Body of pancreas (tissue), 4 donors: ENCODE measurements at regions not wholly inside any gene's neighbourhood (a gene's known extent, or its start where the extent isn't known, plus 50 kb on each side); places are given as distances from the start of the nearest gene placed in this dataset.

ENCODE experiments used
- ATAC-seq: fragments of 150-250 bp; one replicate; pipeline ENCODE4 v1.9.1; 2016
- DNase-seq, 4 donors: peaks; one replicate each; pipeline ENCODE4 v3.0.0-alpha.2; 2019
- H3K27ac ChIP-seq, 4 donors: fragments of 200-600 bp; sonication (generic); 1 replicate in 3 of 4; 2 replicates in 1 of 4; pipeline versions ENCODE4 v1.5.1 to v1.6.1; 2016 to 2019; ENCODE audit warnings: mild to moderate bottlenecking in 1 of 4, mixed read lengths in 1 of 4, moderate library complexity in 1 of 4
- H3K27me3 ChIP-seq, 2 donors: fragments of 200-600 bp; sonication (generic); one replicate each; pipeline ENCODE4 v1.6.0; 2016; ENCODE audit warnings: mild to moderate bottlenecking in 1 of 2
- H3K36me3 ChIP-seq, 2 donors: fragments of 200-600 bp; sonication (generic); replicated peaks in 1 of 2; 2 replicates each; pipeline ENCODE4 v1.5.1; 2016; ENCODE audit warnings: low read depth in 2 of 2; ENCODE audit not compliant: insufficient read depth in 1 of 2
- H3K4me1 ChIP-seq: fragments of 200-600 bp; sonication (generic); one replicate; pipeline ENCODE4 v1.6.0; 2016
- H3K4me3 ChIP-seq, 2 donors: fragments of 200-600 bp; sonication (generic); 1 replicate in 1 of 2; 2 replicates in 1 of 2; pipeline ENCODE4 v1.5.1; 2016 to 2019
- H3K9me3 ChIP-seq, 3 donors: fragments of 200-600 bp; sonication (generic); 1 replicate in 2 of 3; 2 replicates in 1 of 3; pipeline ENCODE4 v1.5.1; 2016
- POLR2A ChIP-seq, 3 donors: fragments of 450-650 bp; IDR thresholded peaks; one replicate each; pipeline ENCODE4 v1.6.1; 2016; ENCODE audit warnings: antibody characterized with exemption in 3 of 3, mild to moderate bottlenecking in 2 of 3
- WGBS, 2 donors: methylation state at CpG; one replicate each; pipeline ENCODE4 v1.1.5; 2017; 5-methylcytosine and 5-hydroxymethylcytosine counted together
- intact Hi-C: fragments of 100-400 bp; cut with DNase I; formaldehyde crosslinking; loops from one replicate; pipeline ENCODE4 v1.15.1; 2023
- TF ChIP-seq, protein P1 (sequence below), 7 experiments: fragments of 450-650 bp in 4 of 7; fragments of 200-600 bp in 3 of 7; sonication (generic) in 3 of 7; IDR thresholded peaks; one replicate each; pipeline ENCODE4 v1.5.1; 2016 to 2019; ENCODE audit warnings: antibody characterized with exemption in 7 of 7

DNA sequence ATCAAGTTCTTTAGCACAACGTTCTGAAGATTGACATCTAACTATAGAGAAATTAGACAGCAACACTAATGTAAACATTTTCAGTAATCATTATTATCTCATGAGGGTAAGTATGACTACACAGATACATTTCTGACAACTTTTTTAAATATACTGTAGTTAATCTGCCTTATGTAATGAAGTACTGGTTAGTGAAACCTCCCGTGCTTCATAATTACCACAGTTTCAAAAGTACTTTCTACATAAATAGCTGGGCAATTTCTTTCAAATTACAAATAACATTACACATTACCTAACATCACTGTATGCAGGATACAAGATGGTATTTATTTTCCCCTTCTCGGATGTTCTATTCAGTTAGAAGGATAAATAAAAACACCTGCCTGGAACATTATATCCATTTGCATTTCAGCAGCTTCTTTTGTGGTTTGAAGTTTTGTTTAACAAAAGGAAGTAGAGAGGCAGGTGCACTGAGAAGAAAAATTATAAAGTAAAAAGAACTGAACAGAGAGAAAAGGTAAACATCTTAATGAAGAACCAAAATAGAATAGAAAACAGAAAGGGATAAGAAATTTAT lies 1241.5 kb upstream of the GBE1 start:
- Histone ChIP-seq H3K9me3 (no peaks in the 10 kb centered on the region), H3K4me3 (no peak overlapping the region), H3K27ac (no peak overlapping the region), H3K36me3 (no peaks in the 10 kb centered on the region), H3K4me1 (no peaks in the 10 kb centered on the region), H3K27me3 (no peaks in the 10 kb centered on the region)
- intact Hi-C loops, result no loop called here
- no peak for TF ChIP-seq POLR2A (IDR thresholded peaks at IDR 0.05)
- TF ChIP-seq, protein P1, sequence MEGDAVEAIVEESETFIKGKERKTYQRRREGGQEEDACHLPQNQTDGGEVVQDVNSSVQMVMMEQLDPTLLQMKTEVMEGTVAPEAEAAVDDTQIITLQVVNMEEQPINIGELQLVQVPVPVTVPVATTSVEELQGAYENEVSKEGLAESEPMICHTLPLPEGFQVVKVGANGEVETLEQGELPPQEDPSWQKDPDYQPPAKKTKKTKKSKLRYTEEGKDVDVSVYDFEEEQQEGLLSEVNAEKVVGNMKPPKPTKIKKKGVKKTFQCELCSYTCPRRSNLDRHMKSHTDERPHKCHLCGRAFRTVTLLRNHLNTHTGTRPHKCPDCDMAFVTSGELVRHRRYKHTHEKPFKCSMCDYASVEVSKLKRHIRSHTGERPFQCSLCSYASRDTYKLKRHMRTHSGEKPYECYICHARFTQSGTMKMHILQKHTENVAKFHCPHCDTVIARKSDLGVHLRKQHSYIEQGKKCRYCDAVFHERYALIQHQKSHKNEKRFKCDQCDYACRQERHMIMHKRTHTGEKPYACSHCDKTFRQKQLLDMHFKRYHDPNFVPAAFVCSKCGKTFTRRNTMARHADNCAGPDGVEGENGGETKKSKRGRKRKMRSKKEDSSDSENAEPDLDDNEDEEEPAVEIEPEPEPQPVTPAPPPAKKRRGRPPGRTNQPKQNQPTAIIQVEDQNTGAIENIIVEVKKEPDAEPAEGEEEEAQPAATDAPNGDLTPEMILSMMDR (IDR thresholded peaks at IDR 0.05), result no peak
- no peak for DNase-seq
- ATAC-seq, result no peak
- 30 to 33% methylated on average over 3 of the region's 3 CpGs for WGBS, 2 donors

DNA sequence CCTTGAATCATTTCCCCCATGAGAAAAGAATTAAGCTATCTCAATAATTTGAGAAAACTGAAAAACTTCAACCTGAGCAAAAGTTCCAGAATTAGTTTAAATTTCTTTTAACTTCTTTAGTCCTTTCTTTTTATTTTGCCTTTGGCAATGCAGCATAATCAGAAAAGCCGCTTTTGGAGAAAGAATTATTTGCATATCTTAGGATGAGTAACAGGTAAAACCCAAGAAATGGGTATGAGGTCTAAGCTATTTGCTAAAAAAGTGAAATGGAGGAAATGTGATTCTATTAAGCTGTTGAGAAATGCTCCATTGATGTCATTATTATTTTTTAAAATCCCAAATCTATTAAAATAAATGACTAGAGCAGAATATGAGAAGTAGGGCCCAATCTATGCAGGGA lies 1238.3 kb upstream of the GBE1 start:
- no peaks in the 10 kb centered on the region for H3K9me3 ChIP-seq
- no peaks in the 10 kb centered on the region for H3K36me3 ChIP-seq
- DNase-seq (no peak), ATAC-seq (no peak)
- intact Hi-C loops, result no loop called here
- no peaks in the 10 kb centered on the region for H3K27me3 ChIP-seq
- 61 to 78% methylated on average over 1 of the region's 1 CpG for WGBS, 2 donors
- no peak for TF ChIP-seq POLR2A (IDR thresholded peaks at IDR 0.05)
- TF ChIP-seq, protein P1 (IDR thresholded peaks at IDR 0.05), result no peak
- H3K4me1 ChIP-seq, result no peaks in the 10 kb centered on the region
- no peak overlapping the region for H3K27ac ChIP-seq
- H3K4me3 ChIP-seq, result no peak overlapping the region

DNA sequence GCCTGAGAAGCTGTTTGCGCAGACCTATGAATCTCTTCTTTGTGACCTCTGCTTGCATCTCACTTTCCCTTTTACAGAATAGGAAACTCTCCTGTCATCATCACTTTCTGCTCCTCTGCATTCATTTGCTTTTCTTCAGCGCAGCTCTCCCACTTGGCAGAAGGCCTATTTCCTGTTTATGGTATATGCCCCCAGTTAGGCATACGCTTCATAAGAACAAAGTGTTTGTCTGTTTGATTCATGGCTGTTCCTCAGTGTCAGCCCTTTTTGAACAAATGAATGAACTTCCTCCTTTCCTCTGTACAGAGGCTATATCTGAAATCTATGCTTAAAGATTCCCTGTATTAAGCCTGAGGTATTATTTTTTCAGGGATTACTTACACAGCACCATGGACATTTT lies 1216.9 kb upstream of the GBE1 start:
- Histone ChIP-seq H3K4me3 (no peak overlapping the region), H3K36me3 (no peaks in the 10 kb centered on the region), H3K9me3 (no peaks in the 10 kb centered on the region), H3K4me1 (no peaks in the 10 kb centered on the region), H3K27ac (no peak overlapping the region), H3K27me3 (no peaks in the 10 kb centered on the region)
- 57 to 79% methylated on average over 3 of the region's 3 CpGs for WGBS, 2 donors
- intact Hi-C loops, result no loop called here
- TF ChIP-seq POLR2A (IDR thresholded peaks at IDR 0.05), result no peak
- no peak for DNase-seq
- no peak for ATAC-seq

DNA sequence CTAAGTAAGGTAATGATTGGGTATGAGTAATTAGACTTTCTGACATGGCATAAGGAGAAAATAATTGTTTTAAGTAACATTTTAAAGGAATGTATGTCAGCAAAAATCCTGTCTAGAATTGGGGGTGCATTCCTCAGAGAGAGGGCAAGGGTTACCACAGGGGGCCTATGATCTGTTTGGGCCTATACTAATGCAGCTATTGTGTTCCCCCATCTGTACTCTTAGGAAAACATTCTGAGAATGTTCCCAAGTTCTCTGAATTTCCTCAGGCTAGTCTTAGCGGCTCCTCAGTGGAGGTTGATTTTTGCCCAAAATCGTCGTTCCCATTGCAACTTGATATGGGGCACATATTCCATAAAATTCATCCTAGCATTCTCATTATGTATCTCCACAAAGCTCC lies 1216.4 kb upstream of the GBE1 start:
- no peak for ATAC-seq
- 65 to 83% methylated on average over 3 of the region's 3 CpGs for WGBS, 2 donors
- intact Hi-C loops, result no loop called here

DNA sequence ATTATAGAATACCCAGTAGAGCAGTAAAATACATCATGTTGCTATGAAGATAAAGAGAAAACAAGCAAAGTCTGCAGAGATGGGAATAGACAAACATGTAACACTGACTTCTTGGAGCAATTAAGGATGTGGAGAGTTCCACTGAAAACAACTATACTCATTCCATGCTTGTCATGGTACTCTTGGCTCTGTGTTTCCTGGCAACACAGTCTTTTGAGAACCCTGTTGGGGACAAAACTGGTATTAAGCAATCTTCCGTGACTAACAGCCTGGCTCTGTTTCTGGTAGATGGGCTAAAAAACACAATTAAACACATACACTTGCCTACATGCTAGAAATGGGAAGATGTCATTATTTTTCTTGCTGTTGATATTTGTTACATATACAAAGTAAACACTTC lies 1212.3 kb upstream of the GBE1 start:
- ATAC-seq, result no peak
- TF ChIP-seq, protein P1 (IDR thresholded peaks at IDR 0.05), result no peak
- TF ChIP-seq POLR2A (IDR thresholded peaks at IDR 0.05), result no peak
- WGBS, 2 donors, result 42 to 63% methylated on average over 1 of the region's 1 CpG
- H3K4me1 ChIP-seq, result no peaks in the 10 kb centered on the region
- H3K4me3 ChIP-seq, result no peak overlapping the region
- H3K36me3 ChIP-seq, result no peaks in the 10 kb centered on the region
- no peaks in the 10 kb centered on the region for H3K9me3 ChIP-seq
- intact Hi-C loops, result no loop called here
- no peak overlapping the region for H3K27ac ChIP-seq
- H3K27me3 ChIP-seq, result no peaks in the 10 kb centered on the region
- no peak for DNase-seq

More for the DNA sequence above, 1216.4 kb upstream of the GBE1 start:
- TF ChIP-seq POLR2A (IDR thresholded peaks at IDR 0.05), result no peak
- TF ChIP-seq, protein P1 (IDR thresholded peaks at IDR 0.05), result no peak
- no peaks in the 10 kb centered on the region for H3K9me3 ChIP-seq
- H3K27me3 ChIP-seq, result no peaks in the 10 kb centered on the region
- H3K4me1 ChIP-seq, result no peaks in the 10 kb centered on the region
- no peak overlapping the region for H3K4me3 ChIP-seq
- no peaks in the 10 kb centered on the region for H3K36me3 ChIP-seq
- H3K27ac ChIP-seq, result no peak overlapping the region
- DNase-seq, result no peak
